H1 (cell line): ENCODE measurements at regions not wholly inside any gene's neighbourhood (a gene's known extent, or its start where the extent isn't known, plus 50 kb on each side); places are given as distances from the start of the nearest gene placed in this dataset.

Source experiments
- CTCF ChIA-PET: fragments of 300-600 bp; sonication (Branson Sonifier 250); formaldehyde crosslinking; loops from one replicate; lab custom pipeline; 2021; ENCODE audit not compliant: partially characterized antibody; lab: Charles Lee
- POLR2A ChIA-PET: fragments of 300-600 bp; sonication (Branson Sonifier 250); formaldehyde crosslinking; loops from one replicate; lab custom pipeline; 2021; ENCODE audit warnings: inconsistent platforms; ENCODE audit not compliant: partially characterized antibody; lab: Charles Lee
- DNase-seq, 2 experiments: peaks; one replicate each; pipeline versions ENCODE4 v3.0.0 to v3.0.0-alpha.2; 2010 to 2022; ENCODE audit warnings: low spot score in 2 of 2, low read depth in 1 of 2, mixed read lengths in 1 of 2
- FAIRE-seq: peaks from 2 replicates; lab custom pipeline; 2011; peaks lifted over from hg19 to GRCh38; lab: Jason Lieb, UNC
- H2AFZ ChIP-seq: 2 replicates; pipeline ENCODE4 v1.8.1; 2012; ENCODE audit warnings: low read length, inconsistent platforms
- H2AK5ac ChIP-seq: 2 replicates; pipeline ENCODE4 v1.6.1; 2013; ENCODE audit warnings: low read depth, low read length
- H2BK120ac ChIP-seq: replicated peaks from 2 replicates; pipeline ENCODE3; 2013; ENCODE audit warnings: low read depth, low read length, inconsistent platforms
- H2BK12ac ChIP-seq: 2 replicates; pipeline ENCODE4 v1.6.1; 2013; ENCODE audit warnings: low read depth, low read length
- H2BK15ac ChIP-seq: 2 replicates; pipeline ENCODE4 v1.6.1; 2013; ENCODE audit warnings: low read length
- H2BK20ac ChIP-seq: 2 replicates; pipeline ENCODE4 v1.6.1; 2013; ENCODE audit warnings: low read length
- H2BK5ac ChIP-seq: 2 replicates; pipeline ENCODE4 v1.6.1; 2013; ENCODE audit warnings: low read depth, low read length
- H3K14ac ChIP-seq: 2 replicates; pipeline ENCODE4 v1.6.1; 2013; ENCODE audit warnings: inconsistent platforms; ENCODE audit not compliant: insufficient read length
- H3K18ac ChIP-seq: 2 replicates; pipeline ENCODE4 v1.6.1; 2013; ENCODE audit warnings: low read length; ENCODE audit errors: extremely low read depth
- H3K23ac ChIP-seq: 2 replicates; pipeline ENCODE4 v1.6.1; 2013; ENCODE audit warnings: inconsistent platforms; ENCODE audit not compliant: insufficient read length
- H3K23me2 ChIP-seq: 2 replicates; pipeline ENCODE4 v1.6.1; 2013; ENCODE audit warnings: low read depth, low read length
- H3K27ac ChIP-seq: 2 replicates; pipeline ENCODE4 v1.6.1; 2011; ENCODE audit warnings: low read depth, low read length, inconsistent platforms
- H3K27me3 ChIP-seq, 4 experiments: replicated peaks in 1 of 4; 1 replicate in 1 of 4; 2 replicates in 3 of 4; pipeline versions ENCODE4 v1.6.1 to v1.8.1; 2011 to 2013; ENCODE audit warnings: low read length in 3 of 4, mild to moderate bottlenecking in 3 of 4, inconsistent platforms in 2 of 4, mixed read lengths in 2 of 4, moderate library complexity in 1 of 4; ENCODE audit not compliant: control insufficient read depth in 3 of 4, insufficient read depth in 3 of 4; ENCODE audit errors: extremely low read depth in 1 of 4
- H3K36me3 ChIP-seq, 4 experiments: 2 replicates each; pipeline versions ENCODE4 v1.6.1 to v1.8.1; 2011 to 2013; ENCODE audit warnings: mild to moderate bottlenecking in 4 of 4, low read length in 3 of 4, moderate library complexity in 2 of 4, control low read depth in 1 of 4, inconsistent platforms in 1 of 4; ENCODE audit not compliant: insufficient read depth in 4 of 4, control insufficient read depth in 2 of 4
- H3K4ac ChIP-seq: replicated peaks from 2 replicates; pipeline ENCODE3; 2013; ENCODE audit warnings: low read length, low read depth, mixed read lengths, inconsistent platforms; ENCODE audit not compliant: insufficient read length
- H3K4me1 ChIP-seq, 4 experiments: replicated peaks in 1 of 4; 1 replicate in 1 of 4; 2 replicates in 3 of 4; pipeline versions ENCODE4 v1.6.1 to v1.8.1; 2011 to 2013; ENCODE audit warnings: low read length in 3 of 4, inconsistent platforms in 2 of 4, mixed read lengths in 1 of 4; ENCODE audit not compliant: insufficient read depth in 4 of 4, control insufficient read depth in 3 of 4
- H3K4me2 ChIP-seq, 2 experiments: 2 replicates each; pipeline versions ENCODE4 v1.6.1 to v1.8.1; 2011 to 2013; ENCODE audit warnings: low read depth in 2 of 2, low read length in 2 of 2, control low read depth in 1 of 2, inconsistent platforms in 1 of 2, mild to moderate bottlenecking in 1 of 2; ENCODE audit not compliant: insufficient read depth in 1 of 2
- H3K4me3 ChIP-seq, 4 experiments: fragments of 200-600, 300-600 bp in 1 of 4; sonication (generic), shearing (Covaris generic), sonication (Bioruptor Twin) in 1 of 4; 2 replicates each; pipeline versions ENCODE4 v1.5.1 to v1.8.1; 2011 to 2016; ENCODE audit warnings: low read length in 4 of 4, low read depth in 3 of 4, control low read depth in 2 of 4, inconsistent platforms in 2 of 4, mild to moderate bottlenecking in 2 of 4, mixed read lengths in 1 of 4, moderate library complexity in 1 of 4; ENCODE audit not compliant: insufficient read depth in 2 of 4; ENCODE audit errors: extremely low read depth in 1 of 4
- H3K56ac ChIP-seq: replicated peaks from 2 replicates; pipeline ENCODE3; 2013; ENCODE audit warnings: low read depth, mild to moderate bottlenecking, mixed read lengths, low read length, inconsistent platforms; ENCODE audit not compliant: insufficient read length
- H3K79me1 ChIP-seq: 2 replicates; pipeline ENCODE4 v1.6.1; 2013; ENCODE audit warnings: low read depth, low read length, control low read depth
- H3K79me2 ChIP-seq, 2 experiments: 2 replicates each; pipeline versions ENCODE4 v1.6.1 to v1.8.1; 2012 to 2013; ENCODE audit warnings: low read length in 2 of 2, mild to moderate bottlenecking in 2 of 2, inconsistent platforms in 1 of 2; ENCODE audit not compliant: insufficient read depth in 2 of 2, control insufficient read depth in 1 of 2
- H3K9ac ChIP-seq, 4 experiments: replicated peaks in 1 of 4; 1 replicate in 1 of 4; 2 replicates in 3 of 4; pipeline versions ENCODE4 v1.6.1 to v1.8.1; 2011 to 2013; ENCODE audit warnings: low read depth in 3 of 4, low read length in 3 of 4, control low read depth in 2 of 4, mild to moderate bottlenecking in 2 of 4, moderate library complexity in 2 of 4, inconsistent platforms in 1 of 4; ENCODE audit errors: extremely low read depth in 1 of 4
- H3K9me3 ChIP-seq, 2 experiments: 2 replicates each; pipeline versions ENCODE4 v1.6.1 to v1.8.1; 2012 to 2013; ENCODE audit warnings: mild to moderate bottlenecking in 2 of 2, moderate library complexity in 2 of 2, control low read depth in 1 of 2, inconsistent platforms in 1 of 2, low read depth in 1 of 2, low read length in 1 of 2, mixed read lengths in 1 of 2; ENCODE audit not compliant: insufficient read depth in 2 of 2
- H4K20me1 ChIP-seq, 2 experiments: replicated peaks in 1 of 2; 2 replicates each; pipeline versions ENCODE3 to v1.8.1; 2011 to 2013; ENCODE audit warnings: inconsistent platforms in 2 of 2, low read length in 2 of 2, mild to moderate bottlenecking in 1 of 2; ENCODE audit not compliant: insufficient read depth in 2 of 2, control insufficient read depth in 1 of 2
- H4K5ac ChIP-seq: 2 replicates; pipeline ENCODE4 v1.6.1; 2013; ENCODE audit warnings: low read length, low read depth, mixed read lengths, inconsistent platforms; ENCODE audit not compliant: insufficient read length
- H4K8ac ChIP-seq: 2 replicates; pipeline ENCODE4 v1.8.0; 2013; ENCODE audit warnings: mild to moderate bottlenecking, moderate library complexity, low read length, inconsistent platforms; ENCODE audit not compliant: insufficient read depth; ENCODE audit errors: extremely low read depth
- H4K91ac ChIP-seq: replicated peaks from 2 replicates; pipeline ENCODE3; 2013; ENCODE audit warnings: low read length, mixed read lengths, inconsistent platforms; ENCODE audit not compliant: insufficient read length
- ASH2L ChIP-seq: fragments of 200-600, 300-600 bp; sonication (generic); IDR thresholded peaks from one replicate; pipeline ENCODE4 v1.7.1; 2017; ENCODE audit warnings: low read length
- CBX8 ChIP-seq: fragments of 300-800, 300-1000 bp; sonication (generic); IDR thresholded peaks from 2 replicates; pipeline ENCODE4 v1.7.1; 2016; ENCODE audit warnings: low read depth, low read length, borderline replicate concordance
- CHD1 ChIP-seq: IDR thresholded peaks from 2 replicates; pipeline ENCODE4 v1.6.1; 2012; ENCODE audit warnings: low read depth, low read length, improper control_type of control experiment
- CREB1 ChIP-seq: IDR thresholded peaks from 2 replicates; pipeline ENCODE4 v1.6.1; 2012; ENCODE audit warnings: inconsistent platforms
- GABPA ChIP-seq: IDR thresholded peaks from 2 replicates; pipeline ENCODE4 v1.6.1; 2011; ENCODE audit warnings: mild to moderate bottlenecking, low read length, moderate library complexity, borderline replicate concordance; ENCODE audit not compliant: insufficient read depth
- HDAC2 ChIP-seq, 2 experiments: fragments of 300-600 bp in 1 of 2; sonication (generic) in 1 of 2; IDR thresholded peaks; 2 replicates each; pipeline ENCODE4 v1.6.1; 2011 to 2012; ENCODE audit warnings: low read depth in 2 of 2, low read length in 2 of 2, mild to moderate bottlenecking in 2 of 2, moderate library complexity in 2 of 2, borderline replicate concordance in 1 of 2, inconsistent platforms in 1 of 2
- KDM4A ChIP-seq: IDR thresholded peaks from one replicate; pipeline ENCODE4 v1.7.1; 2012; ENCODE audit warnings: low read depth, mild to moderate bottlenecking, moderate library complexity, low read length, inconsistent platforms; ENCODE audit not compliant: severe bottlenecking
- MAFK ChIP-seq: IDR thresholded peaks from 2 replicates; pipeline ENCODE4 v1.6.1; 2012; ENCODE audit warnings: low read depth, mild to moderate bottlenecking, improper control_type of control experiment, low read length
- NANOG ChIP-seq: IDR thresholded peaks from 2 replicates; pipeline ENCODE4 v1.6.1; 2011; ENCODE audit warnings: low read length, low read depth, mild to moderate bottlenecking, inconsistent platforms; ENCODE audit not compliant: insufficient read depth, poor library complexity, severe bottlenecking
- RXRA ChIP-seq: IDR thresholded peaks from 2 replicates; pipeline ENCODE4 v1.6.1; 2011; ENCODE audit warnings: low read depth, mild to moderate bottlenecking, low read length, moderate library complexity; ENCODE audit not compliant: insufficient read depth
- SP1 ChIP-seq: IDR thresholded peaks from 2 replicates; pipeline ENCODE4 v1.6.1; 2011; ENCODE audit warnings: low read depth, low read length
- SP4 ChIP-seq: IDR thresholded peaks from 2 replicates; pipeline ENCODE4 v1.6.1; 2012; ENCODE audit warnings: low read length, inconsistent platforms
- TAF7 ChIP-seq: optimal IDR thresholded peaks from 2 replicates; pipeline ENCODE3; 2011; ENCODE audit warnings: low read depth, mild to moderate bottlenecking, inconsistent platforms, low read length, moderate library complexity, borderline replicate concordance
- WGBS, 2 experiments: shearing (Covaris generic) in 1 of 2; methylation state at CpG; one replicate each; pipeline versions ENCODE4 v1.1.6 to v1.1.7; 2013 to 2015; ENCODE audit warnings: low lambda C conversion rate in 2 of 2, mixed read lengths in 2 of 2, inconsistent platforms in 1 of 2, low coverage in 1 of 2, missing lambda C conversion rate in 1 of 2; ENCODE audit not compliant: insufficient replicate concordance in 2 of 2, insufficient coverage in 1 of 2, insufficient read length in 1 of 2; ENCODE audit errors: extremely low coverage in 1 of 2, missing lambda C conversion rate in 1 of 2; 5-methylcytosine and 5-hydroxymethylcytosine counted together

GRCh38 chr6:17038316-17038715 lies 63.5 kb upstream of the STMND1 start (continued):
- no peak for TF ChIP-seq MAFK

- Histone ChIP-seq H3K23ac (no peak overlapping the region), H4K91ac (no peak overlapping the region), H3K9me3 (no peaks in the 10 kb centered on the region), H4K20me1 (no peaks in the 10 kb centered on the region), H3K4me2 (no peak overlapping the region), H2BK5ac (no peak overlapping the region), H3K4me1 (peaks cover 0 to 4% (median 0%) of the 10 kb centered on the region in 4 experiments; a peak in 1 of 7 replicates), H3K27ac (no peak overlapping the region), H3K56ac (no peak overlapping the region), H3K18ac (no peak overlapping the region), H3K4ac (no peak overlapping the region), H2BK12ac (no peak overlapping the region), H2AK5ac (no peak overlapping the region), H3K27me3 (no peaks in the 10 kb centered on the region), H2BK20ac (no peak overlapping the region), H2AFZ (no peak overlapping the region; the same call in 1 of the 2 replicates), H4K5ac (no peak overlapping the region), H3K9ac (no peak overlapping the region; a peak in 1 of 7 replicates), H4K8ac (no peak overlapping the region), H2BK120ac (no peak overlapping the region), H3K79me2 (no peaks in the 10 kb centered on the region), H3K36me3 (no peaks in the 10 kb centered on the region), H3K23me2 (no peaks in the 10 kb centered on the region), H2BK15ac (0 out of 2 replicates have a peak overlapping the region, but pooled peaks have one; percentile 37), H3K79me1 (no peaks in the 10 kb centered on the region), H3K4me3 (no peak overlapping the region), H3K14ac (no peak overlapping the region)
- FAIRE-seq (no peak), DNase-seq (no peak)
- 94% methylated on average over 5 of the region's 5 CpGs; no CpG with 5 or more reads in 1 of the 2 experiments for WGBS, 2 experiments
- POLR2A ChIA-PET, result no interaction called here
- CTCF ChIA-PET, result no interaction called here
- TF ChIP-seq TAF7 (no peak), ASH2L (no peak), RXRA (no peak), CBX8 (no peak), MAFK (no peak), SP1 (no peak), KDM4A (no peak), CHD1 (no peak), HDAC2 (IDR thresholded peaks at IDR 0.05; ENCODE audit: borderline replicate concordance in 1 of 2, low read depth in 2 of 2, low read length in 2 of 2) (no peak), CREB1 (no peak), GABPA (no peak), SP4 (no peak), NANOG (no peak)
These were observed 65.8 kb upstream of the STMND1 start for GRCh38 chr6:17036065-17036393.
